ENCODE measurements at regions not wholly inside any gene's neighbourhood (a gene's known extent, or its start where the extent isn't known, plus 50 kb on each side); places are given as distances from the start of the nearest gene placed in this dataset.

DNA sequence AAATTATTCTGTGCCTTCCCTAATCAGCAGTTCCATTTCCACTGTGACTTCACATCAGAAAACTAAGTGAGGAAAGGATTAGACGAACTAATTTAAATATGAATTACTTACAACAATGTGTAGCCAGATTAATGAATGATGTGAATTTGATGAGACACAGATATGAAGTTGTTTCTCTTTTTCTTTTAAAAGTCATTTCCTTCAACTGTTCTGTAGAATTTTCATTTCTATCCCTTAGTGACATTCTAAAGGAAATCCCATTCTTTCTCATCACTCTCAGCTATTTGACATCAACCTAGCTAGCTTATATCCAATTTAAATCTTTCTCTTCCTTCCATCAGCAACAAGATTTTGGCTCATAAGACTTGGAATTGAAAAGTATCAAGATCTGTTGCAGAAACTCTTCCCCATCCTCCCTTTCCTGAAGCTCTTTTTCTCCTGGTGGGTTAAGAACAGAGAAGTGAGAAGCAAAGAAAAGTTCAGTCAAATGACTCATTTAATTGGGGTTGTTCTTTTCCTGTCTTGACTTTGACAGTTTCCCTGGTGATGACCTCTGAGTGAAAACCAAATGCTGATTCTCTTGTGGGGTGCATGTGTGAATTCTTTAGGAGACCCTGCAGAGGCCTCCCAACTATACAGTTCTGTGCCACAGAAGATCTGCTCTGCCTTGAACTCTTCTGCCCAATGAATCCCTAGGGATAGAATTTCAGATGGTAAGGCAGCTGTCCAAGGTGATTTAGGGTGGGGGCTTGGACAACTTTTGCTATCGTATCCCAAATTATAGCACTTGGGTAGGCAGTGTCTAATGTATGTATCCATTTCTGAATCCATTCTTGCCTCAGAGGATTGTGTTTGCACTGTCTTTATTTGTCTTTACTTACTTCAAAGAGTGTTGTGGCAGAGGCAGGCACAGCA is 232.5 kb upstream of the GPRIN3 start:
- no TSS peak for BruUV-seq (replicated peaks)
- Histone ChIP-seq H3K4me2 (ENCODE audit: insufficient read depth, low read length) (no peak overlapping the region), H3K4me3 (no peak overlapping the region), H3K9ac (ENCODE audit: insufficient read depth in 1 of 2, low read depth in 2 of 2, low read length in 2 of 2) (no peak overlapping the region), H3K27ac (ENCODE audit: extremely low read depth, low read depth, low read length) (no peak overlapping the region), H3K79me2 (ENCODE audit: control insufficient read depth, insufficient read depth, low read length) (no peaks in the 10 kb centered on the region), H3K36me3 (ENCODE audit: control insufficient read depth, insufficient read depth, low read length) (no peaks in the 10 kb centered on the region), H3K9me1 (ENCODE audit: control insufficient read depth, insufficient read depth, low read length) (no peaks in the 10 kb centered on the region), H3K4me1 (replicated peaks in 1 of 2; ENCODE audit: control insufficient read depth in 2 of 2, insufficient read depth in 2 of 2, low read length in 2 of 2) (no peaks in the 10 kb centered on the region), H3K27me3 (ENCODE audit: control insufficient read depth in 2 of 2, insufficient read depth in 2 of 2, low read length in 2 of 2) (no peaks in the 10 kb centered on the region), H3K9me3 (replicated peaks; ENCODE audit: control insufficient read depth, insufficient read depth, low read depth, low read length) (no peaks in the 10 kb centered on the region), H4K20me1 (replicated peaks; ENCODE audit: control insufficient read depth, insufficient read depth, low read length) (no peaks in the 10 kb centered on the region), H2AFZ (ENCODE audit: low read depth, low read length) (no peak overlapping the region)
- intact Hi-C loops (cut with micrococcal nuclease) = no loop called here
- ATAC-seq = no peak
- WGBS (ENCODE audit: insufficient coverage, low coverage, missing lambda C conversion rate) = 0% methylated on average over 2 of the region's 2 CpGs
- in situ Hi-C loops (cut with MboI) = no loop called here
- CTCF ChIA-PET (ENCODE audit: low intra/inter-chr PET ratio) = no interaction called here
- POLR2A ChIA-PET = no interaction called here
- no peak for DNase-seq (ENCODE audit: extremely low read depth in 1 of 4, low spot score in 3 of 4)
- FAIRE-seq = no peak
- TF ChIP-seq, protein P1, sequence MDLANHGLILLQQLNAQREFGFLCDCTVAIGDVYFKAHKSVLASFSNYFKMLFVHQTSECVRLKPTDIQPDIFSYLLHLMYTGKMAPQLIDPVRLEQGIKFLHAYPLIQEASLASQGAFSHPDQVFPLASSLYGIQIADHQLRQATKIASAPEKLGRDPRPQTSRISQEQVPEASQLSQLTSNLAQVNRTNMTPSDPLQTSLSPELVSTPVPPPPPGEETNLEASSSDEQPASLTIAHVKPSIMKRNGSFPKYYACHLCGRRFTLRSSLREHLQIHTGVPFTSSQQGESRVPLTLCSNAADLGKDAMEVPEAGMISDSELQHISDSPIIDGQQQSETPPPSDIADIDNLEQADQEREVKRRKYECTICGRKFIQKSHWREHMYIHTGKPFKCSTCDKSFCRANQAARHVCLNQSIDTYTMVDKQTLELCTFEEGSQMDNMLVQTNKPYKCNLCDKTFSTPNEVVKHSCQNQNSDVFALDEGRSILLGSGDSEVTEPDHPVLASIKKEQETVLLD (IDR thresholded peaks at IDR 0.05) = no peak
- no peak for TF ChIP-seq KLF10 (CRISPR knock-in tag; IDR thresholded peaks at IDR 0.05)
- no peak for TF ChIP-seq TEAD1 (CRISPR knock-in tag; IDR thresholded peaks at IDR 0.05)
- TF ChIP-seq, protein P2, sequence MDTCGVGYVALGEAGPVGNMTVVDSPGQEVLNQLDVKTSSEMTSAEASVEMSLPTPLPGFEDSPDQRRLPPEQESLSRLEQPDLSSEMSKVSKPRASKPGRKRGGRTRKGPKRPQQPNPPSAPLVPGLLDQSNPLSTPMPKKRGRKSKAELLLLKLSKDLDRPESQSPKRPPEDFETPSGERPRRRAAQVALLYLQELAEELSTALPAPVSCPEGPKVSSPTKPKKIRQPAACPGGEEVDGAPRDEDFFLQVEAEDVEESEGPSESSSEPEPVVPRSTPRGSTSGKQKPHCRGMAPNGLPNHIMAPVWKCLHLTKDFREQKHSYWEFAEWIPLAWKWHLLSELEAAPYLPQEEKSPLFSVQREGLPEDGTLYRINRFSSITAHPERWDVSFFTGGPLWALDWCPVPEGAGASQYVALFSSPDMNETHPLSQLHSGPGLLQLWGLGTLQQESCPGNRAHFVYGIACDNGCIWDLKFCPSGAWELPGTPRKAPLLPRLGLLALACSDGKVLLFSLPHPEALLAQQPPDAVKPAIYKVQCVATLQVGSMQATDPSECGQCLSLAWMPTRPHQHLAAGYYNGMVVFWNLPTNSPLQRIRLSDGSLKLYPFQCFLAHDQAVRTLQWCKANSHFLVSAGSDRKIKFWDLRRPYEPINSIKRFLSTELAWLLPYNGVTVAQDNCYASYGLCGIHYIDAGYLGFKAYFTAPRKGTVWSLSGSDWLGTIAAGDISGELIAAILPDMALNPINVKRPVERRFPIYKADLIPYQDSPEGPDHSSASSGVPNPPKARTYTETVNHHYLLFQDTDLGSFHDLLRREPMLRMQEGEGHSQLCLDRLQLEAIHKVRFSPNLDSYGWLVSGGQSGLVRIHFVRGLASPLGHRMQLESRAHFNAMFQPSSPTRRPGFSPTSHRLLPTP (IDR thresholded peaks at IDR 0.05; ENCODE audit: borderline replicate concordance, extremely low read depth, insufficient read length) = no peak
- TF ChIP-seq SAFB (IDR thresholded peaks at IDR 0.05; ENCODE audit: borderline replicate concordance, low read depth, low read length) = no peak
- TF ChIP-seq, protein P3, sequence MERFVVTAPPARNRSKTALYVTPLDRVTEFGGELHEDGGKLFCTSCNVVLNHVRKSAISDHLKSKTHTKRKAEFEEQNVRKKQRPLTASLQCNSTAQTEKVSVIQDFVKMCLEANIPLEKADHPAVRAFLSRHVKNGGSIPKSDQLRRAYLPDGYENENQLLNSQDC (CRISPR knock-in tag; IDR thresholded peaks at IDR 0.05) = no peak
- TF ChIP-seq, protein P4, sequence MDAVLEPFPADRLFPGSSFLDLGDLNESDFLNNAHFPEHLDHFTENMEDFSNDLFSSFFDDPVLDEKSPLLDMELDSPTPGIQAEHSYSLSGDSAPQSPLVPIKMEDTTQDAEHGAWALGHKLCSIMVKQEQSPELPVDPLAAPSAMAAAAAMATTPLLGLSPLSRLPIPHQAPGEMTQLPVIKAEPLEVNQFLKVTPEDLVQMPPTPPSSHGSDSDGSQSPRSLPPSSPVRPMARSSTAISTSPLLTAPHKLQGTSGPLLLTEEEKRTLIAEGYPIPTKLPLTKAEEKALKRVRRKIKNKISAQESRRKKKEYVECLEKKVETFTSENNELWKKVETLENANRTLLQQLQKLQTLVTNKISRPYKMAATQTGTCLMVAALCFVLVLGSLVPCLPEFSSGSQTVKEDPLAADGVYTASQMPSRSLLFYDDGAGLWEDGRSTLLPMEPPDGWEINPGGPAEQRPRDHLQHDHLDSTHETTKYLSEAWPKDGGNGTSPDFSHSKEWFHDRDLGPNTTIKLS (IDR thresholded peaks at IDR 0.05; ENCODE audit: borderline replicate concordance, low read depth) = no peak
- TF ChIP-seq RFX7 (CRISPR knock-in tag; IDR thresholded peaks at IDR 0.05) = no peak
- no peak for TF ChIP-seq CHD4 (IDR thresholded peaks at IDR 0.05; ENCODE audit: insufficient read depth, insufficient replicate concordance, low read depth, low read length, poor library complexity, severe bottlenecking)
- TF ChIP-seq PTRF (tag; IDR thresholded peaks at IDR 0.05) = no peak
- TF ChIP-seq SMARCA5 (IDR thresholded peaks at IDR 0.05) = no peak
